Erythroblast (primary cell): ENCODE measurements at regions not wholly inside any gene's neighbourhood (a gene's known extent, or its start where the extent isn't known, plus 50 kb on each side); places are given as distances from the start of the nearest gene placed in this dataset.

ENCODE experiments used
- GATA1 ChIP-seq: IDR thresholded peaks from 2 replicates; pipeline ENCODE4 v1.6.1; 2011; ENCODE audit warnings: low read depth, mild to moderate bottlenecking, control low read depth, low read length, moderate library complexity
- POLR2A ChIP-seq: IDR thresholded peaks from 2 replicates; pipeline ENCODE4 v1.6.1; 2011; ENCODE audit warnings: mild to moderate bottlenecking, low read length

DNA sequence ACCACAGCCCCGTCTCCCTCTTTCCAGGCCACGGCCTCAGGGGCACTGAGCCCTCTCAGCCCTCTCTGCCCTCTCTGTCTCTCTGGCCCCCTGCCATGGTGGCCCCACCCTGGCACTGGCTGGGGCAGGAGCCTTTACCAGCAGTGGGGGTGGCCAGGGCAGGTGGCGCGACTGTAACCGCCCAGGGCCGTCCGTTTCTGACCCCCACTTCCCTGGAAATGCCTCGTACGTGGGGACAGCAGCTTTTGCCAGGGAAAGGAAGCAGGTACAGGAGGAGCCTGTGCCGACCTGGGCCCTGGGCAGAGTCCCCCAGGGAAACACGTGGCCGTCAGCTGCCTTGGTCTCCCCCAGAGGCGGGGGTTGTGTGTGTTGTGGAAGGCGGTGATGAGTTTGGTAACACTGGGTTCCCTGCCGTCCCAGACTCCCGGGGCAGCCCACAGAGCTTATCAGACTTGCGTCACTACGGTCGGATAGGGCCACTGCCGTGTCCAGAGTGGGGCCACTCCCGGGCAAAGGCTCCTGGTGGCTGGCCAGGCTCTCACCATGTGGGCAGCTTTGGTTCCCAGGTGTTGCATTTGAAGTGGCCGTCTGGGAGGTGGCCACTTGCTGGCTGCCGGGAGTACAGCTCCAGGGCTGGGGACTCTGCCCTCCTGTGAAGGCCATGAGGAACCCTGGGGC is 249.3 kb upstream of the CIBAR2 start:
- TF ChIP-seq POLR2A: no peak
- no peak for TF ChIP-seq GATA1
